Motor neuron (in vitro differentiated cells): ENCODE measurements at regions not wholly inside any gene's neighbourhood (a gene's known extent, or its start where the extent isn't known, plus 50 kb on each side); places are given as distances from the start of the nearest gene placed in this dataset.
A peak's percentile ranks its signal among the peaks of the same experiment; 100 is the strongest.
"Not testable (repeated sequence)": the region's sequence is repeated elsewhere in the genome, so short reads cannot be mapped to it uniquely, and the experiment has no call there.

Source experiments
- ATAC-seq, 8 experiments: fragments of 200-7000 bp; cut with Tn5 transposase; replicated peaks in 6 of 8; 2 replicates each; pipeline ENCODE4 v1.8.0; 2021; ENCODE audit warnings: mild to moderate bottlenecking in 8 of 8, moderate library complexity in 8 of 8
- H3K27ac ChIP-seq, 2 donors: fragments of 250-450 bp; sonication (Bioruptor Pico); 2 replicates each; pipeline ENCODE4 v1.9.0; 2021; ENCODE audit warnings: antibody characterized with exemption in 2 of 2, mild to moderate bottlenecking in 2 of 2, moderate library complexity in 1 of 2
- H3K4me1 ChIP-seq, 2 donors: fragments of 250-450 bp; sonication (Bioruptor Pico); replicated peaks in 1 of 2; 2 replicates each; pipeline ENCODE4 v1.6.1; 2021; ENCODE audit warnings: antibody characterized with exemption in 2 of 2, mild to moderate bottlenecking in 2 of 2, moderate library complexity in 1 of 2
- H3K4me3 ChIP-seq, 5 donors: fragments of 250-450 bp; sonication (Bioruptor Pico); 2 replicates each; pipeline ENCODE4 v1.9.0; 2021; ENCODE audit warnings: antibody characterized with exemption in 5 of 5, mild to moderate bottlenecking in 5 of 5, moderate library complexity in 4 of 5
- WGBS, 10 experiments: fragments of 450-650 bp; shearing (Covaris generic); methylation state at CpG; one replicate each; pipeline ENCODE4 v1.0.0; 2022; 5-methylcytosine and 5-hydroxymethylcytosine counted together
- in situ Hi-C, 9 experiments: fragments of 400-800 bp; cut with MboI; loops; one replicate each; pipeline ENCODE4 v1.15.0; 2021; ENCODE audit warnings: low sequenced_read_pairs in 9 of 9, low pct_unique_long_range_greater_than_20kb in 2 of 9; ENCODE audit not compliant: unreplicated experiment in 9 of 9

- no peak overlapping the region for H3K4me3 ChIP-seq
- in situ Hi-C loops, result no loop called here
- ATAC-seq, result no peak
- WGBS, 10 experiments, result 0 to 100% (median 93%) methylated on average over 1 of the region's 1 CpG
- peaks cover 0 to 23% of the 10 kb centered on the region in 2 donors for H3K4me1 ChIP-seq
- H3K27ac ChIP-seq, result no peak overlapping the region
Measured at GRCh38 chr6:115873901-115874300, 186.8 kb downstream of the FRK start.

GRCh38 chr6:115870464-115870863, 190.2 kb downstream of the FRK start:
- 37 to 88% (median 73%) methylated on average over 1 to 4 of the region's 4 CpGs; no CpG with 5 or more reads in 4 of the 10 experiments for WGBS, 10 experiments
- in situ Hi-C loops, result no loop called here
- peaks cover 0 to 3% of the 10 kb centered on the region in 2 donors for H3K4me1 ChIP-seq

GRCh38 chr6:115865914-115866313, 194.8 kb downstream of the FRK start:
- in situ Hi-C loops, result no loop called here
- H3K4me1 ChIP-seq, result no peaks in the 10 kb centered on the region
- no peak overlapping the region for H3K27ac ChIP-seq
- no peak for ATAC-seq
- WGBS, 10 experiments, result 0 to 100% (median 90%) methylated on average over 1 to 2 of the region's 2 CpGs; no CpG with 5 or more reads in 2 of the 10 experiments
- no peak overlapping the region for H3K4me3 ChIP-seq

More at GRCh38 chr6:115870464-115870863, 190.2 kb downstream of the FRK start:
- Histone ChIP-seq H3K27ac (no peak overlapping the region), H3K4me3 (no peak overlapping the region)
- ATAC-seq, result no peak

GRCh38 chr6:115863211-115863610, 197.5 kb downstream of the FRK start:
- no peak overlapping the region for H3K4me3 ChIP-seq
- ATAC-seq, result no peak
- in situ Hi-C loops, result no loop called here
- H3K4me1 ChIP-seq, result no peaks in the 10 kb centered on the region
- H3K27ac ChIP-seq, result no peak overlapping the region

- in situ Hi-C loops, result not testable (repeated sequence)
Measured at GRCh38 chr6:115861658-115862057, 199.0 kb downstream of the FRK start.

GRCh38 chr6:115859577-115859976, 201.1 kb downstream of the FRK start:
- H3K4me1 ChIP-seq, in situ Hi-C loops, H3K27ac ChIP-seq, H3K4me3 ChIP-seq, ATAC-seq: not testable (repeated sequence)
- 60 to 100% (median 94%) methylated on average over 1 to 2 of the region's 2 CpGs; no CpG with 5 or more reads in 4 of the 10 experiments for WGBS, 10 experiments

More at GRCh38 chr6:115861658-115862057, 199.0 kb downstream of the FRK start:
- H3K4me1 ChIP-seq, ATAC-seq, H3K4me3 ChIP-seq, H3K27ac ChIP-seq: not testable (repeated sequence)
- 0 to 100% (median 54%) methylated on average over 1 to 2 of the region's 2 CpGs; no CpG with 5 or more reads in 2 of the 10 experiments for WGBS, 10 experiments

- no peaks in the 10 kb centered on the region for H3K4me1 ChIP-seq
- in situ Hi-C loops, result no loop called here
- ATAC-seq, result no peak
- no peak overlapping the region for H3K27ac ChIP-seq
- no peak overlapping the region for H3K4me3 ChIP-seq
- 0 to 100% (median 80%) methylated on average over 1 to 6 of the region's 34 CpGs; no CpG with 5 or more reads in 1 of the 10 experiments for WGBS, 10 experiments
Measured at GRCh38 chr6:115854866-115855665, 205.6 kb downstream of the FRK start.

GRCh38 chr6:115847671-115848070, 213.0 kb downstream of the FRK start:
- no peak for ATAC-seq
- Histone ChIP-seq H3K4me3 (no peak overlapping the region), H3K27ac (no peak overlapping the region), H3K4me1 (no peaks in the 10 kb centered on the region)
- in situ Hi-C loops, result no loop called here

- no peak for ATAC-seq
- Histone ChIP-seq H3K4me3 (no peak overlapping the region), H3K27ac (no peak overlapping the region), H3K4me1 (peaks cover 0 to 15% of the 10 kb centered on the region in 2 donors)
- in situ Hi-C loops, result no loop called here
Measured at GRCh38 chr6:115843945-115844344, 216.7 kb downstream of the FRK start.

GRCh38 chr6:115842338-115842737, 218.4 kb downstream of the FRK start:
- Histone ChIP-seq H3K4me1 (peaks cover 0 to 15% of the 10 kb centered on the region in 2 donors), H3K27ac (no peak overlapping the region), H3K4me3 (no peak overlapping the region)
- 5 to 100% (median 84%) methylated on average over 1 to 3 of the region's 3 CpGs; no CpG with 5 or more reads in 1 of the 10 experiments for WGBS, 10 experiments
- ATAC-seq, result no peak
- in situ Hi-C loops, result no loop called here

- Histone ChIP-seq H3K27ac (no peak overlapping the region), H3K4me1 (peaks cover 0 to 15% of the 10 kb centered on the region in 2 donors), H3K4me3 (no peak overlapping the region)
- in situ Hi-C loops, result no loop called here
- peak in 4 of 8 experiments; percentile 35 to 72 (median 68) for ATAC-seq
- 45 to 90% (median 72%) methylated on average over 1 to 7 of the region's 7 CpGs; no CpG with 5 or more reads in 1 of the 10 experiments for WGBS, 10 experiments
Measured at GRCh38 chr6:115839583-115840181, 221.0 kb downstream of the FRK start.

GRCh38 chr6:115838763-115839401, 221.8 kb downstream of the FRK start:
- peak in 3 of 8 experiments; percentile 23 to 52 (median 45) for ATAC-seq

GRCh38 chr6:115838216-115838615, 222.5 kb downstream of the FRK start:
- in situ Hi-C loops, result no loop called here
- Histone ChIP-seq H3K4me1 (peaks cover 0 to 15% of the 10 kb centered on the region in 2 donors), H3K27ac (no peak overlapping the region), H3K4me3 (no peak overlapping the region)
- peak in 2 of 8 experiments; percentile 72 to 74 for ATAC-seq
- WGBS, 10 experiments, result 23 to 100% (median 73%) methylated on average over 1 to 4 of the region's 4 CpGs

More at GRCh38 chr6:115838763-115839401, 221.8 kb downstream of the FRK start:
- Histone ChIP-seq H3K4me3 (no peak overlapping the region), H3K27ac (no peak overlapping the region), H3K4me1 (peaks cover 0 to 15% of the 10 kb centered on the region in 2 donors)
- 29 to 100% (median 62%) methylated on average over 1 to 3 of the region's 3 CpGs; no CpG with 5 or more reads in 2 of the 10 experiments for WGBS, 10 experiments
- in situ Hi-C loops, result no loop called here
